Chondrocyte (in vitro differentiated cells): ENCODE measurements at regions not wholly inside any gene's neighbourhood (a gene's known extent, or its start where the extent isn't known, plus 50 kb on each side); places are given as distances from the start of the nearest gene placed in this dataset.

Source experiments
- DNase-seq: peaks from one replicate; pipeline ENCODE4 v3.0.0; 2021; ENCODE audit warnings: mixed read lengths, low spot score
- H3K27ac Mint-ChIP-seq: one replicate; pipeline ENCODE4 v1.8.0; 2021; ENCODE audit warnings: mild to moderate bottlenecking, moderate library complexity, mixed read lengths; ENCODE audit not compliant: unreplicated experiment
- H3K27me3 Mint-ChIP-seq: 2 replicates; pipeline ENCODE4 v1.8.0; 2021; ENCODE audit warnings: low read depth, mixed read lengths
- H3K36me3 Mint-ChIP-seq: 2 replicates; pipeline ENCODE4 v1.8.0; 2021; ENCODE audit warnings: low read depth, mixed read lengths
- H3K4me1 Mint-ChIP-seq: 2 replicates; pipeline ENCODE4 v1.8.0; 2021; ENCODE audit warnings: low read depth, mild to moderate bottlenecking, mixed read lengths
- H3K4me3 Mint-ChIP-seq: one replicate; pipeline ENCODE4 v1.8.0; 2021; ENCODE audit warnings: mild to moderate bottlenecking, moderate library complexity, mixed read lengths; ENCODE audit not compliant: unreplicated experiment
- H3K9me3 Mint-ChIP-seq: 2 replicates; pipeline ENCODE4 v1.8.0; 2021; ENCODE audit warnings: low read depth, mixed read lengths
- TF ChIP-seq, protein P1 (sequence below): fragments of 200-600 bp; sonication (generic); IDR thresholded peaks from 2 replicates; pipeline ENCODE4 v1.5.0; 2021; ENCODE audit warnings: antibody characterized with exemption, mild to moderate bottlenecking, moderate library complexity

GRCh38 chr22:47282366-47282765, 519.9 kb downstream of the TBC1D22A start:
- H3K27me3 Mint-ChIP-seq: peaks cover 17% of the 10 kb centered on the region
- TF ChIP-seq, protein P1, sequence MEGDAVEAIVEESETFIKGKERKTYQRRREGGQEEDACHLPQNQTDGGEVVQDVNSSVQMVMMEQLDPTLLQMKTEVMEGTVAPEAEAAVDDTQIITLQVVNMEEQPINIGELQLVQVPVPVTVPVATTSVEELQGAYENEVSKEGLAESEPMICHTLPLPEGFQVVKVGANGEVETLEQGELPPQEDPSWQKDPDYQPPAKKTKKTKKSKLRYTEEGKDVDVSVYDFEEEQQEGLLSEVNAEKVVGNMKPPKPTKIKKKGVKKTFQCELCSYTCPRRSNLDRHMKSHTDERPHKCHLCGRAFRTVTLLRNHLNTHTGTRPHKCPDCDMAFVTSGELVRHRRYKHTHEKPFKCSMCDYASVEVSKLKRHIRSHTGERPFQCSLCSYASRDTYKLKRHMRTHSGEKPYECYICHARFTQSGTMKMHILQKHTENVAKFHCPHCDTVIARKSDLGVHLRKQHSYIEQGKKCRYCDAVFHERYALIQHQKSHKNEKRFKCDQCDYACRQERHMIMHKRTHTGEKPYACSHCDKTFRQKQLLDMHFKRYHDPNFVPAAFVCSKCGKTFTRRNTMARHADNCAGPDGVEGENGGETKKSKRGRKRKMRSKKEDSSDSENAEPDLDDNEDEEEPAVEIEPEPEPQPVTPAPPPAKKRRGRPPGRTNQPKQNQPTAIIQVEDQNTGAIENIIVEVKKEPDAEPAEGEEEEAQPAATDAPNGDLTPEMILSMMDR: no peak
- no peaks in the 10 kb centered on the region for H3K4me1 Mint-ChIP-seq
- DNase-seq: peak; percentile 70
- no peak overlapping the region for H3K27ac Mint-ChIP-seq
- H3K36me3 Mint-ChIP-seq: no peaks in the 10 kb centered on the region
- H3K9me3 Mint-ChIP-seq: no peaks in the 10 kb centered on the region
- no peak overlapping the region for H3K4me3 Mint-ChIP-seq

DNA sequence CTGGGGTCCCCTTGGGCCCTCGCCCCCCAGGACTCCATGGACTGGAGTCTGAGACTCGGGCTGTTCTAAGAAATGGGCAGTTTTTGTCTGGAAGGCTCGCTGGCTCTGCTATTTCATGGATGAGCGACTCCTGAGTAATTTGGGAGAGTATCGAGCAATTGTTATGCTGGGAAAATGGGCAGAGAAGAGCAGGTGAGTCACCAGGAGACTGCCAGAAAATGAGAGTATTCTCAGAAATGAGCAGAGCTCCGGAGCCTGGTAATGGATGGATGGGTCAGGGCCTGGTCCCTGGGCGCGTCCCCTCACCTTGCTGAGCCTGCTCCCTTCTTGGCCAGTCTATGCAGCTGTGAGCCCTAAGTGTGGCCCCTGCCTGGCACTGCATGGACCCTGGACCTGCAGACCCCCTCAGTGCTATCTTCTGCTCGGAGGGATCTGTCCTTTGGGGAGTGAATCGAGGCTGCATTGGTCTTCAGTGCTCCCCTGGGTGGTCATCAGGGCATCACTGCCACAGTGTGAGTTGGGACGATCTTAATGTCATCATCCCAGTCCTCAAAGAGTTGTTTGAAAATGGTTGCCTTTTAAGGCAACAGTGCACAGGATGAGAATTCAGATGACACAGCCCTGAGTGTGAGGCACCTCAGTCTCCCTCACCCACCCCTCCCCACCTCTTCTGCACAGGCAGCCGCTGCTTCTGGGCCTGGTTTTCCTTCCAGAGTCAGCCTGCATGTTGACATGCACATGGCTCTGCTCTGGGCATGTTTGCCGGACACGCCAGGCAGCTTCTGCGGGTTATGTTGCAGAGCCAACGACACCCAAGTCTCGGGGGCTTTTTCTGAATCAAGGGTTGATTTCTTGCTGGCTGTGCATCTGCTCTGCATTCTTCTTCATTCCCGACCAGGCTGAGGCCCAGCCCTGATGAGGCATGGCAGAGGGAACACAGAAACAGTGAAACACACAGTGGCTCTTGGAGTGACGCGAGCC, 519.0 kb downstream of the TBC1D22A start:
- peaks cover 16% of the 10 kb centered on the region for H3K27me3 Mint-ChIP-seq
- H3K36me3 Mint-ChIP-seq: no peaks in the 10 kb centered on the region
- H3K4me1 Mint-ChIP-seq: peaks cover under 1% of the 10 kb centered on the region
- DNase-seq: no peak
- TF ChIP-seq, protein P1: no peak
- no peak overlapping the region for H3K27ac Mint-ChIP-seq
- H3K4me3 Mint-ChIP-seq: no peak overlapping the region
- no peaks in the 10 kb centered on the region for H3K9me3 Mint-ChIP-seq

GRCh38 chr22:47280301-47280700, 517.9 kb downstream of the TBC1D22A start:
- DNase-seq: no peak
- TF ChIP-seq, protein P1: no peak
- Mint-ChIP-seq H3K27ac (no peak overlapping the region), H3K27me3 (peaks cover 12% of the 10 kb centered on the region), H3K4me1 (peaks cover 8% of the 10 kb centered on the region), H3K36me3 (no peaks in the 10 kb centered on the region), H3K4me3 (no peak overlapping the region), H3K9me3 (no peaks in the 10 kb centered on the region)

GRCh38 chr22:47279746-47280145, 517.3 kb downstream of the TBC1D22A start:
- no peak for DNase-seq
- TF ChIP-seq, protein P1: no peak
- Mint-ChIP-seq H3K9me3 (no peaks in the 10 kb centered on the region), H3K4me1 (peaks cover 8% of the 10 kb centered on the region), H3K36me3 (no peaks in the 10 kb centered on the region), H3K27ac (no peak overlapping the region), H3K27me3 (peaks cover 16% of the 10 kb centered on the region), H3K4me3 (no peak overlapping the region)

- Mint-ChIP-seq H3K4me1 (peaks cover 8% of the 10 kb centered on the region), H3K36me3 (no peaks in the 10 kb centered on the region), H3K27me3 (peaks cover 20% of the 10 kb centered on the region), H3K9me3 (no peaks in the 10 kb centered on the region), H3K4me3 (no peak overlapping the region), H3K27ac (no peak overlapping the region)
- DNase-seq: no peak
- TF ChIP-seq, protein P1: no peak
Observed at GRCh38 chr22:47279337-47279736, 516.9 kb downstream of the TBC1D22A start.
